GM23338 (cell line): ENCODE measurements at regions not wholly inside any gene's neighbourhood (a gene's known extent, or its start where the extent isn't known, plus 50 kb on each side); places are given as distances from the start of the nearest gene placed in this dataset.

Experiments
- CTCF ChIP-seq, 2 experiments: fragments of 200-600 bp in 1 of 2; sonication (generic) in 1 of 2; conservative IDR thresholded peaks; 2 replicates each; pipeline versions ENCODE4 v1.5.1 to v1.6.1; 2016 to 2017; ENCODE audit warnings: antibody characterized with exemption in 2 of 2, low read depth in 2 of 2, mild to moderate bottlenecking in 2 of 2, moderate library complexity in 1 of 2
- ETS1 ChIP-seq: IDR thresholded peaks from 2 replicates; pipeline ENCODE4 v1.6.1; 2016; ENCODE audit warnings: antibody characterized with exemption
- EZH2phosphoT487 ChIP-seq: fragments of 200-600 bp; sonication (generic); IDR thresholded peaks from one replicate; pipeline ENCODE4 v1.8.1; 2018; ENCODE audit warnings: antibody characterized with exemption; ENCODE audit not compliant: unreplicated experiment
- NANOG ChIP-seq: IDR thresholded peaks from 2 replicates; pipeline ENCODE4 v1.6.1; 2016; ENCODE audit warnings: antibody characterized with exemption, borderline replicate concordance
- POLR2AphosphoS5 ChIP-seq: IDR thresholded peaks from 2 replicates; pipeline ENCODE4 v1.6.1; 2016; ENCODE audit warnings: antibody characterized with exemption, low read depth
- REST ChIP-seq: IDR thresholded peaks from one replicate; pipeline ENCODE4 v1.6.1; 2018; ENCODE audit warnings: antibody characterized with exemption; ENCODE audit not compliant: unreplicated experiment

- TF ChIP-seq CTCF (conservative IDR thresholded peaks at IDR 0.05; ENCODE audit: low read depth in 2 of 2) (no peak), EZH2phosphoT487 (no peak), POLR2AphosphoS5 (no peak), ETS1 (no peak), NANOG (no peak), REST (no peak)
Measured at GRCh38 chr17:34113089-34113488, 142.0 kb upstream of the CCL2 start.
